Ovary (tissue), 7 donors: ENCODE measurements at regions not wholly inside any gene's neighbourhood (a gene's known extent, or its start where the extent isn't known, plus 50 kb on each side); places are given as distances from the start of the nearest gene placed in this dataset.

Experiments used
- DNase-seq, 5 donors: peaks; one replicate each; pipeline ENCODE4 v3.0.0-alpha.2; 2019 to 2020
- H3K27ac ChIP-seq, 2 donors: fragments of 200-600 bp; one replicate each; pipeline versions ENCODE4 v1.5.1 to v1.8.0; 2019 to 2022
- H3K27me3 ChIP-seq: fragments of 200-600 bp; one replicate; pipeline ENCODE4 v1.8.0; 2022
- H3K36me3 ChIP-seq: fragments of 200-600 bp; sonication (generic); one replicate; pipeline ENCODE4 v1.5.1; 2019
- H3K4me1 ChIP-seq: one replicate; pipeline ENCODE4 v1.8.1; 2013; ENCODE audit warnings: mild to moderate bottlenecking, moderate library complexity; ENCODE audit not compliant: insufficient read depth
- H3K4me3 ChIP-seq: fragments of 200-600 bp; sonication (generic); one replicate; pipeline ENCODE4 v1.5.1; 2017
- H3K9me3 ChIP-seq, 2 donors: fragments of 200-600 bp in 1 of 2; sonication (generic) in 1 of 2; one replicate each; pipeline versions ENCODE4 v1.5.1 to v1.8.1; 2013 to 2019; ENCODE audit warnings: mild to moderate bottlenecking in 1 of 2, moderate library complexity in 1 of 2
- EP300 ChIP-seq: sonication (generic); formaldehyde crosslinking; IDR thresholded peaks from one replicate; pipeline ENCODE4 v1.6.1; 2017; ENCODE audit warnings: antibody characterized with exemption
- POLR2A ChIP-seq: fragments of 450-650 bp; IDR thresholded peaks from one replicate; pipeline ENCODE4 v1.6.1; 2017; ENCODE audit warnings: antibody characterized with exemption, mild to moderate bottlenecking, moderate library complexity
- WGBS, 3 donors: extraction: QIAGEN DNeasy Blood & Tissue Kit in 1 of 3; methylation state at CpG; one replicate each; pipeline versions ENCODE4 v1.1.5 to v1.1.7; 2013 to 2017; 5-methylcytosine and 5-hydroxymethylcytosine counted together
- intact Hi-C, 4 donors: fragments of 100-400 bp; cut with DNase I; formaldehyde crosslinking; loops; one replicate each; pipeline versions ENCODE4 v1.11.0 to v1.15.1; 2022 to 2023
- TF ChIP-seq, protein P1 (sequence below), 3 donors: fragments of 450-650 bp in 2 of 3; fragments of 200-600 bp in 1 of 3; IDR thresholded peaks; one replicate each; pipeline versions ENCODE4 v1.5.1 to v1.8.0; 2016 to 2022; ENCODE audit warnings: antibody characterized with exemption in 3 of 3, mild to moderate bottlenecking in 1 of 3
- donor health status: DM: no; HTN: no; CAD: no; lungs with moderate emphysema.
- donor health status: DM: no; HTN: no; CAD: no.
- donor health status: Bipolar disorder and iron deficiency.
- donor health status: DM: no; HTN: no; CAD: no.
- donor health status: DM: yes; HTN: yes; CAD: no.

GRCh38 chr4:33980361-33980760 is 2264.0 kb downstream of the ARAP2 start:
- intact Hi-C loops, result no loop called here
- 51 to 55% (median 54%) methylated on average over 2 of the region's 2 CpGs for WGBS, 3 donors
- no peak overlapping the region for H3K27ac ChIP-seq
- H3K4me3 ChIP-seq, result no peak overlapping the region
- no peaks in the 10 kb centered on the region for H3K9me3 ChIP-seq
- no peak for DNase-seq
- H3K27me3 ChIP-seq, result no peaks in the 10 kb centered on the region
- no peaks in the 10 kb centered on the region for H3K4me1 ChIP-seq
- no peaks in the 10 kb centered on the region for H3K36me3 ChIP-seq
- TF ChIP-seq EP300, result no peak
- no peak for TF ChIP-seq POLR2A
- TF ChIP-seq, protein P1, sequence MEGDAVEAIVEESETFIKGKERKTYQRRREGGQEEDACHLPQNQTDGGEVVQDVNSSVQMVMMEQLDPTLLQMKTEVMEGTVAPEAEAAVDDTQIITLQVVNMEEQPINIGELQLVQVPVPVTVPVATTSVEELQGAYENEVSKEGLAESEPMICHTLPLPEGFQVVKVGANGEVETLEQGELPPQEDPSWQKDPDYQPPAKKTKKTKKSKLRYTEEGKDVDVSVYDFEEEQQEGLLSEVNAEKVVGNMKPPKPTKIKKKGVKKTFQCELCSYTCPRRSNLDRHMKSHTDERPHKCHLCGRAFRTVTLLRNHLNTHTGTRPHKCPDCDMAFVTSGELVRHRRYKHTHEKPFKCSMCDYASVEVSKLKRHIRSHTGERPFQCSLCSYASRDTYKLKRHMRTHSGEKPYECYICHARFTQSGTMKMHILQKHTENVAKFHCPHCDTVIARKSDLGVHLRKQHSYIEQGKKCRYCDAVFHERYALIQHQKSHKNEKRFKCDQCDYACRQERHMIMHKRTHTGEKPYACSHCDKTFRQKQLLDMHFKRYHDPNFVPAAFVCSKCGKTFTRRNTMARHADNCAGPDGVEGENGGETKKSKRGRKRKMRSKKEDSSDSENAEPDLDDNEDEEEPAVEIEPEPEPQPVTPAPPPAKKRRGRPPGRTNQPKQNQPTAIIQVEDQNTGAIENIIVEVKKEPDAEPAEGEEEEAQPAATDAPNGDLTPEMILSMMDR (IDR thresholded peaks at IDR 0.05), result no peak

DNA sequence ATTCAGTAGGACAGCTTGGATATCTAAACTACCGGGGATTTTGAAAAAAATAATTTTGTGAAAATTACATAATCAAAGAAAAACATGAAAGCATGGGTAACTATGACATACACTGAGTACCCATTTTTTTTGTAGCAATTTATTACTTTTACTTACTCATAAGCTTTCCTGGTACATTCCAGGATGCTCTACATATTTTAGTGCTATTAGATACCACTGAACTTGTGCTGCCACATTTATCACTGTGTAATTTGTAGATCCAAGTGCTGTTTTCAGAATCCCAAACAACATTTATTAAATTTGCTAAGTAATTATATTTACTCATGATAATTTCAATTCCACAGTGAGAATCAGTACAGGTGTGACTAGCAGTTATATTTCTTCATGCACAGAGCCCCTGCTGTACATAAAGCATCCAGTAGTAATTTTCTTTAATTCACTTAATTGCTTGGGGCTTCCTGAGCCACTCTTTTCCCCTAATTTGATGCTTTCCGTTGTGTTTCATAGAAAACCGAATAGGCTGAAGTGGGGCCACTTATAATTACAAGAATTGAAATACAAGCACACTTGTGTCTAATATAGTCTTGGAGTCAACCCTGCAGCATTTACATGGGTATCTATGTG is 2254.4 kb downstream of the ARAP2 start:
- Histone ChIP-seq H3K4me3 (no peak overlapping the region), H3K27ac (no peak overlapping the region), H3K36me3 (no peaks in the 10 kb centered on the region), H3K4me1 (no peaks in the 10 kb centered on the region), H3K9me3 (no peaks in the 10 kb centered on the region), H3K27me3 (no peaks in the 10 kb centered on the region)
- intact Hi-C loops, result no loop called here
- TF ChIP-seq, protein P1 (IDR thresholded peaks at IDR 0.05), result no peak
- TF ChIP-seq EP300 (no peak), POLR2A (no peak)
- no peak for DNase-seq
- WGBS, 3 donors, result 59 to 84% (median 69%) methylated on average over 3 of the region's 3 CpGs

- Histone ChIP-seq H3K27me3 (no peaks in the 10 kb centered on the region), H3K4me3 (no peak overlapping the region), H3K27ac (no peak overlapping the region), H3K9me3 (no peaks in the 10 kb centered on the region), H3K36me3 (no peaks in the 10 kb centered on the region), H3K4me1 (no peaks in the 10 kb centered on the region)
- 55 to 66% (median 59%) methylated on average over 4 of the region's 4 CpGs for WGBS, 3 donors
- intact Hi-C loops, result no loop called here
- no peak for TF ChIP-seq EP300
- TF ChIP-seq, protein P1 (IDR thresholded peaks at IDR 0.05), result no peak
- no peak for TF ChIP-seq POLR2A
- DNase-seq, result no peak
Measured at GRCh38 chr4:33996075-33996718, 2248.1 kb downstream of the ARAP2 start.

GRCh38 chr4:33998291-33998690 is 2246.0 kb downstream of the ARAP2 start:
- TF ChIP-seq, protein P1 (IDR thresholded peaks at IDR 0.05), result no peak
- no peak for TF ChIP-seq POLR2A
- no peak for TF ChIP-seq EP300
- DNase-seq, result no peak
- Histone ChIP-seq H3K9me3 (no peaks in the 10 kb centered on the region), H3K4me1 (no peaks in the 10 kb centered on the region), H3K36me3 (no peaks in the 10 kb centered on the region), H3K27ac (no peak overlapping the region), H3K4me3 (no peak overlapping the region), H3K27me3 (no peaks in the 10 kb centered on the region)
- intact Hi-C loops, result no loop called here
- WGBS, 3 donors, result 57 to 73% (median 66%) methylated on average over 3 of the region's 3 CpGs
